NCI-H2081 treated with DMSO at 0.1 percent for 48 hours (cell line): ENCODE measurements at regions not wholly inside any gene's neighbourhood (a gene's known extent, or its start where the extent isn't known, plus 50 kb on each side); places are given as distances from the start of the nearest gene placed in this dataset.
A peak's percentile ranks its signal among the peaks of the same experiment; 100 is the strongest.
"Not testable (repeated sequence)": the region's sequence is repeated elsewhere in the genome, so short reads cannot be mapped to it uniquely, and the experiment has no call there.

Source experiments
- DNase-seq: peaks from one replicate; lab custom pipeline; 2025; lab: John Stamatoyannopoulos, UW

DNA sequence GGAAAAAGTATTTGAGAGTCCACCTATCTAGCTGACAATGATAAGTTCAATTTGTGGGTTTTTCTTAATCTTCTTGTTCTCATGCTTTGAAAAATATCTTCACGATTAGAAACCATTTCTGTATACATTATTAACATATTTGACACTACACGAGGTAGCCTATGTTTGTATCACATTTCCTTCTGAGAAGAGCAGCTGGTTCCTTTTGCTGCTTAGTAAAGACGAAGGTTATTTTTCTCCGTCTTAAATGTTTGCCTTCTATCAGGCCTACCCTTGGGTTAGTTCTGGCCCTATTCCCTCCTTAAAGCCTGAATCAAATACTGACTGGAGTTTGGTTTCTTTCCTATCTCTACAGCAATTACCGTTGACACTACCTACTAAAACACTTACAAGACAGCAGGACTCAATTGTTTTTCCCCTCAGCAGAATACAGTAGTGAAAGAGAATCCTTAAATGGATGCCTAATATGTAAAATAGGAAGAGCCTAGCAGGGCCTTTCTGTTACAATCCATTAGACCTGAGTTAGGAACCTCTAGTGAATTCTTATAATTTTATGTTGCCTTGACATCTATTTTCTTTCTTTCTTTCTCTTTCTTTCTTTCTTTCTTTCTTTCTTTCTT, 790.4 kb downstream of the EPHA4 start:
- no peak for DNase-seq

DNA sequence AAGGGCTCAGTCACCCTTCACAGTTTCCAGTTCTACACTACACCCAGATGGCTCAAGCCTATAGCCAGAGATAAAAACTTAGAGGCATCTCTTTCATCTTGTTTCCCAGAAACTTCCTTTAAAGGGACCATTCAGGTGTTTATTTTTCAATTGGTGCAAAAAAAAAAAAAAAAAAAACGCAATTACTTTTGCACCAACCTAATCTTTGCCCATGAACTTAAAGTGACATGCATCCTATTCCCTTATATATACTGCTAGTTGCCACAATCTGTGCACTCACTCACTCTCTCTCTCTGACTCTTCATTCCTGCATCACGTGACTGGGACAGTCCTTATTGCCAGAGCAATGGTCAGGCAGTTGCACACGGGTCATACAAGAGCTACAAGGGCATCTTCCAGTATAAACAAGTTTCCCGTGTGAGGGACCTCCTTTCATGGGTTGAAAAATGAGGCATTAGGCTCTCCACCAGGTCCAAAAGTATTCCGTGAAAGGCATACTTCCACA, 789.4 kb downstream of the EPHA4 start:
- DNase-seq: no peak

DNA sequence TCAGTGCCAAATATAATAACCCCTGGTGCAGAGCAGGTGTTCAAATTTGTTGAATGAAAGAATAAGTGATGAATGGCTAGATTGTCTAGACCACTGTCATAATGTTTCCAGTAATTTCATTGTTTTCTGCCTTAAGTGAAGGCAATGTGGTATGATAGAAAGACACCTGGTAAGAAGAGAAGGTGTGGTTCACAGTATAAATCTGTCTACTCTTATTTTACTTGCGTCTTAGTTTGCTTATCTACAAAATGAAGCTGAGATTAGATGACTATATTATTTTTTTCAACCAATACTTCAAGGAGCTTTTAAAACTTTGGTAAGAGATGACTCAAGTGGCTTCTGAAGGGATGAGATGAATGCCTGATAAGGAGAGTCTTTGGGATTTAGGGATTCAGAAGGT, 788.4 kb downstream of the EPHA4 start:
- DNase-seq: peak; percentile 87

DNA sequence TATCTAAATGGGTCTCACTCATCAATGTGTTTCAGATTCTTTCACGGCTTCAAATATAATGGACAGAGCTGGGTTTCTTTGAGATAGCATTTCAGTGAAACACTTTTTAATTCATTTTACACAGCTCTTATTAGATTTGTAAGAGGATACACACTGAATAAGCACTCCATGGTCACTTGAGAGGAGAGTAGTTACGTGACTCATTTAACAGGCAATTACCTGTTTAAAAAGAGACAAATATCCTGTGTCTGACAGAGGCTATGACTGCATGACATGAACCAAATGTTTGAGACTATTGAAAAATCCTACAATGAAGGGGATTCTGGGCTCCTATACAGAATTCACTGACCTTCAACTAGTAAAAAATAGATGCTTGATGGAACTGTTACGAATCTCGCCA, 786.9 kb downstream of the EPHA4 start:
- peak; percentile 71 for DNase-seq

DNA sequence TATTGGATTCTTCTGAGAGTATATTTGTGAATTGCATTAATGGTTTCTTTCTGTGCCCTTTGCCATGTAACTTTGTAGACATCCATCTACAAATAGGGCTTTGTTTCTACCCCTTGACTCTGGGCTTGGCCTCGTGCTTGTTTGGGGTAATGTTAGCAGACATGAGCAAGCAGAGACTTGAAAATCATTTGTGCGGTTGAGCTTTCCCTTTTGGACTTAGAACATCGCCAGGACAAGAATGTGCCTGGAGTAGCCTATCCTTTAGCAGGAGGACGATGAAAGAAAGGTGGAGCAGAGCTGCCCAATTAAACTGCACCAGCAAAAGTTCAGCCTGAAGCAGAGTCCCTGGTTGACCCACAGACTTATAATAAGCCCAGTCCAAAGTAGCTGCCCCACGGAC, 785.9 kb downstream of the EPHA4 start:
- no peak for DNase-seq

DNA sequence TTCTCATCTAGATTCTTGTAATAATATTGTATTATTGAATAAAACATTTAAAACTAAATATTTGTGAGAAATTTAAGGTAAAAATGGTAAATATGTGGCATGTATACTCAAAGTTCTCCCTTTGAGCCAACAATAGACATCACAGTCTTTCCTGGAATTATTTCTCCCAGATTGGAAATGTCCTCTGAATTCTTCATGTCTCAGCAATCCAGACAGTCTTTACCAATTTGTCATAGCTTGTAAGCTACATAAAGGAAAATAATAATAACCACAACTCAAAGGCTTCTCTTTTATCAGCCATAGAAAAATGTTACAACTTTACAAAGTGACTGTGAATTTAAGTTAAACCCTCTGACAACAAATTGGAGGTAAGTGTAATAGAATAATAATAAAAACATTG, 784.9 kb downstream of the EPHA4 start:
- DNase-seq: no peak

DNA sequence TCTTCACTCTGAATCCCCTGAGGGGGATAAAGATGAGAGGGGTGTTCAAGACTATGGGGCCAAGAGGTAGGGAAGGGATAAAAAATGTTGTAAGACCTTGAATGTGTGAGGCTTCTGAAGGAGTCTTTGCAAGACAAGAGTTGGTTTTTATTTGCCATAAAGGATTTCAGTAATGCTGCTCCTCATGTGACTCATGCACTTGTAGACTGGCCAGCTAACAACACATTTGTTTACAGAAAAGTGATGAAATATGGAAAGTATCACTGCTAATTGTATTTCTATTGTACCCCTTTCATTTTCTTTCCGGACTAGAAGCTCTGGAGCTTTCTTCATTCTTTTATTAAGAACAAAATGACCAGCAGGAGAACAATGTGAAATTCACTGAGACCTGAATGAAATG, 782.1 kb downstream of the EPHA4 start:
- no peak for DNase-seq

DNA sequence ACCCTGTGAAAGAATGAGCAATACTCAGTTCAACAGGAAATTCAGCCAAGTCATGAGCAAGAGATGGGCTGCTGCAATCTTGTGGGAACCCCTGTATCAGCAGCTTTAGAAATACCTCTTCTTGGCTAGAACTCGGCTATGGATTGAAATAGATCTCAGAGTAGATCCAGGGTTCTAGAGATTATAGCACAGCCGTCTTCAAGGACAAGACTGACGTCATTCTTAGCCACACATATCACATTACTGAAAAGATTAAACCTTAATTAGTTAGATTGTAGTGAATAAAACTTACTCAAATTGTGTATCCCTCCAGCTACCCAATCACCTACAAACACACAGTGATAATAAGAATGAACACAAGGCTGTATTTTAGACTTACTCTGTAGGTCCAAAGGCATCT, 776.4 kb downstream of the EPHA4 start:
- DNase-seq: no peak

DNA sequence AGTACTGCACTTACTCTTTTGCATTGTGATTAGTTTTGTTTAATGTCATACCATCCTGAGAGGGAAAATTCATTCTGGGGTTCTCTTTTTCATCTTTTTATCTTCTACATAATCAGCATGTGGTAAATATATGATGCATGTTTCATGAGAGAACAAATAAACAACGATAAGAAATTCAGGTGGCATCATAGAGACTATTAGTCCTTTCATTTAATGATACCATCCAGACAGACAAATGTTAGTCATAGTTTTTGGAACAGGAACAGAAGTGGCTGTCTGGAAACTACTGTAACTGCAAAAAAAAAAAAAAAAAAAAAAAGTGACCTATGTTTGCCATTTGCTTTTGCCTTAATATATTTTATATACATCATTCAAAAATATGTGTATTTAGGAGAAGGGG, 761.0 kb downstream of the EPHA4 start:
- no peak for DNase-seq

DNA sequence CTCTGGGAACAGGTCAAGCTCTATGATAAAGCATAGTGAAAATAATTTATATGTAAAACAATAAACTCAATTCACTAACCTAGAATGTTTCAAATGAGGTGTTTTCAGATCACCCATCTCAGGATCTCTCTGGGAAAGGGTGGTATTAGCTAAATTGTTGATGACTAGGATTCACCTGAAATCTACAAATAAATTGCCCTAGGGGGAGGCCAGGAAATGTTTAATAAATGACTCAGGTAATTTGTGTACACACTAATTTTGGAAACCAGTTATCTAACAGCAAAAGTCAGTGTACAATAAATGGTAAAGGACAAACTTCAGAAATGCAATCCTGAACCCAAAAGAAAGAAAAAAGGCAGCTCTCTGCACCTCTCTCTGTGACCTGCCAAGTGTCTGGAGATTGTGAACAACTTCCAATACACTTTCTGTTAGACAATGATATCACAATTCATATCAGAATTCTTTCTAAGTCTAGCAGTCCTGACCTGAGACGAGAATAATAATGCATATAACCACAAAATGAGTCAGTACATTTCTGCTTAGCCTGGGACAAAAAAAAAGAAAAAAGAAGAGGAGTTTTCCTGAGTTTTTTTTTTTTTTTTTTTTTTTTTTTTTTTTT, 760.0 kb downstream of the EPHA4 start:
- no peak for DNase-seq

DNA sequence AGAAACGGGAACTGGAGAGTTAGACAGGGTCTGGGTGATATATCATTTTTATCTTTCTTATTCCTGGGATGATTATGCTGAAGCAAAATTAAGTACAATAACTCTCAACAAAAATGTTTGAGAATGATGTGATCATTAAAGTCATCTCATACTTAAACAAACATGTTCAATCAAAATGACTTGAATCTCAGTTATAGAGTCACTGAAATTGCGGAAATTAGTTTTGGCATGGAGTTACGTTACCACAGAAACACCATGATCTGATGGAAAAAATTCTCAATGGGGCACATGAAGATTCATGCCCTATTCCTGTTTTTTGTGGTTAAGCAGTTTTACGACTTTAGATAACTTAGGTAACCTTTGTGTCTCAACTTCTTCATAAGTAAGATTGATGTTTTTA, 757.7 kb downstream of the EPHA4 start:
- DNase-seq: no peak

DNA sequence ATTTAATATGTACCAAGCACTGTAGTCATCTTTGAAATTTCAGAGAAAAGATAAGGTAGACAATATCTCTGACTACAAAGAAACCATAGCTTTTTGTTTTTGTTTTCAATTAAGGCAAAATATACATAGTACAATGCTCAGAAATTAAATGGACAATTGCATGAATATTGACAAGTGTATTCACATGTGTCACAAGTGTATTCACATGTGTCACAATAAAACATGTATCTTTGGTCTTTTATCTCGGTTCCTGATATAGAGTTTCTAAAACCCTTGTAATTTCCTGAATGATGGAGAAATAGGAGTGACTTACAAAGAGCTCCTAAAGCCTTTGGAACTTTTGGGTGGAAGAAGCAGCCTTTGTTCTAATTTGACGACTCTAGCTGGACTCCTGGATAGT, 756.4 kb downstream of the EPHA4 start:
- DNase-seq: no peak

DNA sequence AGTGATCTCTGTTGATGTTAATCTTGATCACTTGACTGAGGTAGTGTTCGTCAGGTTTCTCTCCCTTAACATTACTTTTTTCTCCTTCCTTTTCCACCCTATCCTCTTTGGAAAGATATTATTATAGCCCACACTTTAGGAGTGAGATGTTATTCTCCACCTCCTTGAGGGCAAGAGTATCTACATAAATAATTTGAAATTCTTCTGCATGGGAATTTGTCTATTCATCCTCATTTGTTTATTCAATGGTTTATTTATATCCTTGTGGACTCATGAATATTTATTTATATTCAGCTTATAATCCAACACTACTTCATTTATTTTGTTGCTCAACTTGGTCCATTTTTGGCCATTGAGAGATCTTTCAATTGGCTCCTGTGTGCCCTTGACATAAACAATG, 750.4 kb downstream of the EPHA4 start:
- DNase-seq: no peak

DNA sequence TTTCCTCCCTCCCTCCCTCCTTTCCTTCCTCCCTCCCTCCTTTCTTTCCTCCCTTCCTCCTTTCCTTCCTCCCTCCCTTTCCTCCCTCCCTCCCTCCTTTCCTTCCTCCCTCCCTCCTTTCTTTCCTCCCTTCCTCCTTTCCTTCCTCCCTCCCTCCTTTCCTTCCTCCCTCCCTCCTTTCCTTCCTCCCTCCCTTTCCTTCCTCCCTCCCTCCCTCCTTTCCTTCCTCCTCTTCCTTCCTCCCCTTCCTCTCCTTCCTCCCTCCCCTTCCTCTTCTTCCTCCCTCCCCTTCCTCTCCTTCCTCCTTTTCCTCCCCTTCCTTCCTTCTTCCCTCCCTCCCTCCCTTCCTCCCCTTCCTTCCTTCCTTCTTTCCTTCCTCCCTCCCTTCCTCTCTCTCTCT, 748.5 kb downstream of the EPHA4 start:
- not testable (repeated sequence) for DNase-seq

DNA sequence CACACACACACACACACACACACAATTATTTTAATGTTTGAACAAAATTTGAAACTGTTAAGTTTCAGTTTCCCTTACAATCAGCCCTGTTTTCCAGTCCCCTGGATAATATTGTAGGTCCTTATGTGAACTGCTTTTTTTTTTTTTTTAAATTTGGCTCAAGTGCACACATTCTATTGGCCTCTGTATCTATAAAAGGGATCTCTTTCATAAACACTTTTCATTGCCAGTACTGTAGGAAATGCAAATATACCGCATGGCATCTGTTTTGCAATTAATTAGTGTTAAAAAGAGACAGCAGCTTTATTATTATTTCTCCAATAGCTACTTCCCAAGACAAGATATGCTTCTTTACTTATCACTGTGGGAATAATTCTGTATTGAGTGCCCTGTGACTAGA, 738.7 kb downstream of the EPHA4 start:
- DNase-seq: no peak

DNA sequence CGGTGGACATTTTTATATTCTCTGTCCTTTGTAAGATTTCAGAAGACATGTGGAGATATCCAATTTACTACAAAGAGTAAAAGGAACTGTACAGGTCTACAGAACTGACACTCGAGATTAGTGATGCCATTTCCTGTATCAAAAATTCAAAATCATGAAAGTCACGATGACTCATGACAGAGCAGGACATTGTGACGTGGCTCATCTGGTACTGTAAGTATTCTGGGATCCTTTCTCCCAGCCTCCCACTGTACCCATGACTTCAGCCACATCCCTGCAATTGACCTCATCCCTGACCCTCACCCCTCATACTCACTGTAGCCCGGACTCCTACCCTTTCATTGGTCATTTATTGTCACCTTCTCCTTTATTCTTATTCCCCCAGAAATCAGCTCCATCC, 736.5 kb downstream of the EPHA4 start:
- DNase-seq: no peak

DNA sequence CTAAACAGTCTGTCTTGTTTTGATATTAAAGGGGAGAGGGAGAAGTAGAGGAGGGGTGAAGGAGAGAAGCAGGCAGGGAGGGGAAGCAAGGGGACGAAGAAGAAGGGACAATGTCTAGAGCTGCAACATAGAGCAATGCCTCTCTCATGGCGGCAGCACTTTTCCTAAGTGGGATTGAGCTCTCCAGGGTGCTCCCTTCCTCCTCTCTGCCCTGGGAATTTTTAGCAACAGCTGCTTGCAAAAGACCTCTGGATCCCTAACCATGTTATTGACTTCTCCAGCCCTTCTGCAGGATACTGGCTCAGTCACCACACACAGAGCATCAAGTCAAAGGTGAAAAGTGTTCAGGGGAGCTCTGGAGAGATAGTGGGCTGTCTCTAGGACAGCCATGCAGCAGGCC, 734.9 kb downstream of the EPHA4 start:
- DNase-seq: no peak

DNA sequence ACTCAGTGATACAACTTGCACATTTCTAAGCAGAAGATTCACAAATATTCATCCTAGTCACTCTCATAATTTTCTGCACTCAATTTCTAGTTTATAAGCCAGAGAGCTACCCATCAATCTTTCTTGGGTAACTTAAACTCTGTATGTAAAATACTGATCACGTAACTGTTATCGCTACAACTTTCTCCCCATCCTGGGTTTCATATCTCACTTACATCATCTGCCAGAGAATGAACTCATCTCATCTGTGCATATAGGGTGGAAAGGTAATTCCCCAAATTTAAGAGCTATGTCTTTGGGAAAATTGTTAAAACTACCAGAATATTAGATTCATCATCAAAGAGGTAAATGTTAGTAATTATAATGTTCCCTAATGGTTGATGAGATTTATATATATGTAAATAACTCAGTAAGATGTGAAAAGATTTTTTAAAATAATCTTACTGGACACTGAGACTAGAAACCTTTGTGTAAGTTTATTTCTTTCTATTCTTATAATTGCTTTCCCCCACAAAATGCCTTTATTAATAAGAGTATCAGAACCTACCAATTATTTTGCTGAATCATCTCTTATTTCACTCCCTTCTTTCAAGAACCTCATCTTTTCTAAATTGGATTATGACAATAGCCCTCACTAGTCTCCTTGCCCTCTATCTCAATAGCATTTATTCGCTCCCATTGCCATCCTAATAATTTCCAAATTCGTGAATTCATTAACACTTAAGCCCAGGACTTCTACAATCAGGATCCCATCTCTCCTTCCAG, 729.0 kb downstream of the EPHA4 start:
- DNase-seq: no peak

DNA sequence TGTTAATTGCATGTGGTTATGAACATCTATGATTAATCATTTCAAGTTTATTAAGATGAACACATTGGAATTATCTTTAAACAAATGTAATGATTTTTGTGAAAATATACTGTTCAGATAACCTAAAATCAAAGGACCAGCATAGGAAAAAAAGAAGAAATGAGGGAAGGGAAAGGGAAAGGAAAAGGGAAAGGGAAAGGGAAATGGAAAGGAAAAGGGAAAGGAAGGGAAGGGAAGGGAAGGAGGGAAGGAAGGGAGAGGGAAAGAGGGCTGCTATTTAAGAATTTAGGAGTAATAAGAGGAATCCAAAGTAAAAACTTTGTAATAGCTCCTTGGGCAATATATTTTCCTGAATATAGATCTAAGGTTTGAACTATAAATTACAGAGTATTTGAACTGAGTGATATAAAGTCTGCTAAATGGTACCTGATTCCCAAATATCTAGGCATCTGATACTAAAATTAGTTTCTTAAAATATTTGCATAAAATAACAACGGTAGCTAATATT, 726.3 kb downstream of the EPHA4 start:
- DNase-seq: no peak

DNA sequence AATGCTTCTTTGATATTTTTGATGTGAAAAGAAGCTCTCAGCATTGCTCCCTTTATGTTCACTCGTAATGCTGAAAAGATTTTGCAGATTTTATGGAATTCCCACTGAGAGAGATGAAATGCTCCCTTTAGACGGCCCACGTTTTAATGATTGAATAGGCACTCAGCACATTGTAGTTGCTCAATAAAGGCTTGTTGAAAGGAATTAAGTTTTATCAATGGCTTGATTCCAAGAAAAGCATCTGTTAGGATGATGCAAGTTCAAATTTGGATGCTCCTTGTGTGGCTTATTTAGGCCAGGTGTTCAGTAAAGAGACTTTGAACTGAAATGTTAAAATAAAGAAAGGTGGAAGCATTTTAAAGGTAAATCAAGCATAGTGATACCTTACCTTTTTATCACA, 725.1 kb downstream of the EPHA4 start:
- DNase-seq: no peak

DNA sequence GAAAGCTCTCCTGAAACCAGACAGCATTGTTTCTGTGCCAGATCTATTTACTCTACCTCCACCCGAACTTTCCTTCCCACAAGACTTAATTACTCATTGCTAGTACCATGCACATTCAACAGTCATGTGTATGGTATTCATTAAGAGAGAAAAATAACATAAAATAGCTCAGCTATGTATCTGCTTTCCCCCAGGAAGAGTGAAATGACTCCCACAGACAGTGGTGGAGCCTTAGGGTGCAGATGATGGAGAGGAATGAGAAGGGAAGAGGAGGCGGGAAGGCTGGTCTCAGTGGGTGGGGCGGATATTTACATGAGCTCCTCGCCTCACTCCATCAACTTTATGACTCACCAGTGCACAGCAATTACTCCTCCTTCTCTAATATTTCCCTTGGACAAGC, 724.5 kb downstream of the EPHA4 start:
- DNase-seq: no peak

DNA sequence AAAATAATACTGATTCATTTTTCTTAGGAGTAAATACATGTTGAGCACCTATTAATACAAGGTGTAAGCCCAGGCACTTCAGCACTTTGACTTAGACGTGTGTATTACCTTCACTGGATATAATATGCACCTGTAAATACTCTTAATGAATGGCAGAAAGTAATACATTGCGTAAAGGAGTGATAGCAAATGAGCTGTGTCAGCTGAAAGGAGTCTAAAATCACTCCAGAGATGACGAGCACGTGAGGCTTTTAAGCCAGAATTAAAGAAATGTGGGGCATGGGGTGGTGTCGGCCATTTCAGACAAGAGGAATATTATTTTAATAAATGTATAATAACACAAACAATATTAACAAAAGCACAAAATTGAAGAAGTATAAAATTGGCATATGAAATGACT, 722.7 kb downstream of the EPHA4 start:
- DNase-seq: no peak

DNA sequence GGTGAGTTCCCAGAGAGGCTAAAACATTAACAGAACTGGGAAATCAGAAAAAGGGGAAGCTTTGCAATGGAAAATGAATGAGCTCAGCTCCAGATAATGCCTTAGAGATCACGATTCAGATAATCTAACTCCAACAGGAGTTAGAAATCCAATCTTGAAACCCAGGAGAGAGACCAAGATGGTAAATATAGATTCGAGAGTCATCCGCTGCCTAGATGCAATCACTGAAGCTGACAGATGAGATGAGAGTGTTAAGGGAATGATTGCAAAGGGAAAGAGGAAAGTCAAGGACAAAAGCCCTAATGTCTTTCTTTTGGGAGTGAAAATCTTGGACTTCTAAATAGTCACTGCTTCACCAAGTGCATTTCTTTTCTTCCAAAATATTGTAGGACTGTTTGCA, 722.0 kb downstream of the EPHA4 start:
- DNase-seq: no peak
